ENCODE measurements at regions not wholly inside any gene's neighbourhood (a gene's known extent, or its start where the extent isn't known, plus 50 kb on each side); places are given as distances from the start of the nearest gene placed in this dataset.
"Not testable (repeated sequence)": the region's sequence is repeated elsewhere in the genome, so short reads cannot be mapped to it uniquely, and the experiment has no call there.

GRCh38 chr11:103585401-103585800 lies 451.0 kb upstream of the DDI1 start:
- DNase-seq (ENCODE audit: low read depth), result no peak

- DNase-seq (ENCODE audit: low read depth), result no peak
These were observed 450.5 kb upstream of the DDI1 start for GRCh38 chr11:103585911-103586310.

- no peak for DNase-seq (ENCODE audit: low read depth)
These were observed 449.7 kb upstream of the DDI1 start for GRCh38 chr11:103586756-103587155.

- peak; percentile 24 for DNase-seq (ENCODE audit: low read depth)
These were observed 448.3 kb upstream of the DDI1 start for GRCh38 chr11:103587901-103588788.

- no peak for DNase-seq (ENCODE audit: low read depth)
These were observed 444.9 kb upstream of the DDI1 start for GRCh38 chr11:103591554-103591953.

- no peak for DNase-seq (ENCODE audit: low read depth)
These were observed 442.2 kb upstream of the DDI1 start for GRCh38 chr11:103594283-103594682.

- DNase-seq (ENCODE audit: low read depth), result no peak
These were observed 440.1 kb upstream of the DDI1 start for GRCh38 chr11:103596315-103596714.

GRCh38 chr11:103601225-103601846 lies 435.1 kb upstream of the DDI1 start:
- DNase-seq (ENCODE audit: low read depth), result peak; percentile 80

- DNase-seq (ENCODE audit: low read depth), result no peak
These were observed 433.6 kb upstream of the DDI1 start for GRCh38 chr11:103602840-103603239.

GRCh38 chr11:103604310-103604709 lies 432.1 kb upstream of the DDI1 start:
- DNase-seq (ENCODE audit: low read depth), result no peak

GRCh38 chr11:103608566-103608965 lies 427.9 kb upstream of the DDI1 start:
- DNase-seq (ENCODE audit: low read depth), result peak; percentile 70

- DNase-seq (ENCODE audit: low read depth), result peak; percentile 97
These were observed 427.0 kb upstream of the DDI1 start for GRCh38 chr11:103609117-103610066.

GRCh38 chr11:103610435-103610834 lies 426.0 kb upstream of the DDI1 start:
- no peak for DNase-seq (ENCODE audit: low read depth)

- not testable (repeated sequence) for DNase-seq (ENCODE audit: low read depth)
These were observed 424.7 kb upstream of the DDI1 start for GRCh38 chr11:103611526-103612260.

- not testable (repeated sequence) for DNase-seq (ENCODE audit: low read depth)
These were observed 424.0 kb upstream of the DDI1 start for GRCh38 chr11:103612451-103612850.

GRCh38 chr11:103616586-103616985 lies 419.9 kb upstream of the DDI1 start:
- not testable (repeated sequence) for DNase-seq (ENCODE audit: low read depth)

- DNase-seq (ENCODE audit: low read depth), result peak; percentile 68
These were observed 417.9 kb upstream of the DDI1 start for GRCh38 chr11:103618528-103618927.

GRCh38 chr11:103619480-103619879 lies 417.0 kb upstream of the DDI1 start:
- no peak for DNase-seq (ENCODE audit: low read depth)

- DNase-seq (ENCODE audit: low read depth), result no peak
These were observed 416.5 kb upstream of the DDI1 start for GRCh38 chr11:103619938-103620337.

- DNase-seq (ENCODE audit: low read depth), result no peak
These were observed 414.1 kb upstream of the DDI1 start for GRCh38 chr11:103622296-103622695.

GRCh38 chr11:103623933-103624332 lies 412.5 kb upstream of the DDI1 start:
- DNase-seq (ENCODE audit: low read depth), result no peak
